H1 (cell line): ENCODE measurements at regions not wholly inside any gene's neighbourhood (a gene's known extent, or its start where the extent isn't known, plus 50 kb on each side); places are given as distances from the start of the nearest gene placed in this dataset.

ENCODE experiments used
- NANOG ChIP-seq: IDR thresholded peaks from 2 replicates; pipeline ENCODE4 v1.6.1; 2011; ENCODE audit warnings: low read length, low read depth, mild to moderate bottlenecking, inconsistent platforms; ENCODE audit not compliant: insufficient read depth, poor library complexity, severe bottlenecking
- RAD21 ChIP-seq, 2 experiments: IDR thresholded peaks in 1 of 2; conservative IDR thresholded peaks in 1 of 2; 2 replicates each; pipeline ENCODE4 v1.6.1; 2011; ENCODE audit warnings: low read depth in 2 of 2, low read length in 2 of 2, improper control_type of control experiment in 1 of 2, inconsistent platforms in 1 of 2, mild to moderate bottlenecking in 1 of 2, moderate library complexity in 1 of 2

GRCh38 chr2:7899923-7900322, 781.9 kb upstream of the ID2 start (continued):
- TF ChIP-seq RAD21 (IDR thresholded peaks at IDR 0.05 in 1 of 2, conservative IDR thresholded peaks at IDR 0.05 in 1 of 2; ENCODE audit: low read depth in 2 of 2, low read length in 2 of 2) (peak; percentile 2 to 27; a peak in 2 of 4 replicates), NANOG (no peak)
